WI38 (cell line): ENCODE measurements at regions not wholly inside any gene's neighbourhood (a gene's known extent, or its start where the extent isn't known, plus 50 kb on each side); places are given as distances from the start of the nearest gene placed in this dataset.

Experiments
- H3K4me3 ChIP-seq: 2 replicates; pipeline ENCODE4 v1.5.1; 2011; ENCODE audit warnings: low read depth, mild to moderate bottlenecking, control low read depth, low read length
- CTCF ChIP-seq: IDR thresholded peaks from 2 replicates; pipeline ENCODE4 v1.5.1; 2012; ENCODE audit warnings: low read depth, mild to moderate bottlenecking, control low read depth, low read length

DNA sequence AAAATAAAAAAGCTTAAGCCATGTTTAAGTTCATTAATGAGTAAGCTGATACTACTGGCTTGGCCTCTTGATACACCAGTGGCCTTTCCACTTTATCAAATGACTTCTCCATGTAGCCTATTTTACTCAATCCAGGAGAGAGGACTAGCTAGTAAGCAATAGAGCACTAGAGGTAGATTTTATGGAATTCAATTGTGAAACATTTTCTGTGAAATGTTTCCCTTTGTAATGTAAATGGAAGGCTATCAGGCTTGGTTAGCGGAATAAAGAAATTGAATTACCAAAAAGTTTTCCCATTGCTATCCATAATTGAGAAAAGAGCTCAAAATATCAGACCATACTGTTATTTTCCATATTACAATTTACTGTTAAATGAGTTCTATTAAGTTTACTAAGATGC, 515.4 kb upstream of the CDH2 start:
- no peak overlapping the region for H3K4me3 ChIP-seq
- TF ChIP-seq CTCF = no peak

- no peak overlapping the region for H3K4me3 ChIP-seq
- TF ChIP-seq CTCF = no peak
Measured at GRCh38 chr18:28691496-28691840, 514.5 kb upstream of the CDH2 start.

DNA sequence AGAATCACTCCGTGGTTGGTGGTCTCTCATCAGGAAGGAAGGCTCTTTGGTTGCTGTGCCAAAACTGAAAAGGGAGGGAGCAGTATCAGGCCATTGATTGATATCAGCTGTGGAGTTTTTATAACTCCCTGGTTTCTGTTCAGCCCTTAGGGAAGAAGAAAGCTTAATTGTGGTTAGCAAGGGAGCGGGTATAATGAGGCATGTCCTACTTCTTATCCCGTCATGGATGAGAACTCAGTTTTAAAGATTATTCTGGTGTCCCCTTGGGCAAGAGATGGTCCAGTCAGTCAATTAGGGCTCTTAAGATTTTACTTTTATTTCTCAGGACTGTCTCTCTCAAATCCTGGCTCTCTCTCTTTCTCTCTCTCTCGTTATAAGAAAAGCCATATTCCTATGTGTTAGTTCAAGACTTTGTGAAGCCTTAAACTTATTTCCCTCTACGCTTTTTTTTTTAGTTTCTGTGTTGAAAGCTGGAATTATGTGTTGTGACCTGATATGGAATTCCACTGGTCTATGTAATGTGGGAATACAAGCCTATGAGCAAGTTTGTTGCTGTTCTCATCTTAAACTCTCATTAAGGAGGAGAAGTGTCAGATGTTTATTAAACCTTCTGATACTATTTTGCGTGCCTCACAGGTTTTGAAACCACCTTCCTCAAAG, 514.0 kb upstream of the CDH2 start:
- no peak for TF ChIP-seq CTCF
- H3K4me3 ChIP-seq = no peak overlapping the region

GRCh38 chr18:28690100-28690499, 513.2 kb upstream of the CDH2 start:
- no peak for TF ChIP-seq CTCF
- no peak overlapping the region for H3K4me3 ChIP-seq

DNA sequence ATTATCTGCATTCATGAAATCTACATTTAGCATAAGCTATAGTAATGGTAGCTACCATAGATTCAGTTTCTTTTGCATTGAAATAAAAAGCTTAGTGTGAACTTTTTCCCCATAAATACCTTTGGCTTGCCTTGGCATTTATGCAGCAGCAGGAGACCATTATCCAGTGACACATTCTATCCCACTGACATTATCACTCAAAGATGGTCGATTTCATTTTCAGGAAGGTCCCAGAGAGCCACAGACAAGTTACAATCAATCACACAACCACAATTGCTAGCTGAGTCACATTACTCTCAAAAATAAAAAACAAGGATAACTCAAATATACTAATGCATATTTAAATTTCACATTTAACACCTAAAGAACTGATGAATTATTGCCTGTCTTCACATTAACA, 512.7 kb upstream of the CDH2 start:
- H3K4me3 ChIP-seq = no peak overlapping the region
- TF ChIP-seq CTCF = no peak

DNA sequence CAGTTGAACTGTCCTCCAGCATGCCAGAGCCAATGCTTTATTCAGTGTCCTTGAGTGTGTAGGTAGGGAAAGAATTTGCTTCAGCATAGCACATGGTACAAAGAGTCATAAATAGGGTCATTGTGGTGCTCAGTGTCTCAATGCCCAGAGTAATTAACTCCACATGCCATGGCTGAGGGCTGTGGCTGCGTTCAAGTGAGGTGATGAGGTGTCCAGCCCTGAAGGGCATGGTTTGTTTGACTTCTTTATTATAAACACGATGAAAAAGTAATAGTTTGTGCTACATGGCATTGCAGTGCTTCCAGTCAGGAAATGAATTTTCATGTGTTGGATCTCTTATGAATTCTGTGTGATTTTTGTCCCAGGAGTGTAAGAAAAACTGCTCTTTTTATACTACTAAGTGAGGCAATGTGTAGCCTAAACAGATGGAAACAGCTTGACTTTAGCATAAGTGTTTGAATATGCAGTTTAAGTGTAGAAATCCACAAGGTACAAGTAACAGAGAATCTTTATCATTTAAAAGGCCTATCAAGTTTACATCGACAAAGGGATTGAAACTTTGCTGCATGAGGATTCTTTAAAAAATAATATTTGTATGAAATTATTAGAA, 507.9 kb upstream of the CDH2 start:
- TF ChIP-seq CTCF = no peak
- no peak overlapping the region for H3K4me3 ChIP-seq

GRCh38 chr18:28682912-28683311, 506.0 kb upstream of the CDH2 start:
- TF ChIP-seq CTCF = no peak
- H3K4me3 ChIP-seq = no peak overlapping the region
